HG03066 (cell line): ENCODE measurements at regions not wholly inside any gene's neighbourhood (a gene's known extent, or its start where the extent isn't known, plus 50 kb on each side); places are given as distances from the start of the nearest gene placed in this dataset.

ENCODE experiments used
- ATAC-seq: cut with Tn5 transposase; IDR thresholded peaks from one replicate; pipeline ENCODE4 v1.9.1; 2021; ENCODE audit warnings: low read depth; ENCODE audit not compliant: unreplicated experiment

- no peak for ATAC-seq
Observed at GRCh38 chr20:22776369-22776768, 192.0 kb upstream of the FOXA2 start.

GRCh38 chr20:22779878-22780277 lies 195.5 kb upstream of the FOXA2 start:
- ATAC-seq: no peak

GRCh38 chr20:22781869-22782268 lies 197.5 kb upstream of the FOXA2 start:
- no peak for ATAC-seq

- ATAC-seq: no peak
Observed at GRCh38 chr20:22789676-22790075, 205.3 kb upstream of the FOXA2 start.

- ATAC-seq: no peak
Observed at GRCh38 chr20:22791396-22791795, 207.0 kb upstream of the FOXA2 start.

GRCh38 chr20:22791877-22792525 lies 207.6 kb upstream of the FOXA2 start:
- ATAC-seq: no peak

GRCh38 chr20:22794200-22794599 lies 209.8 kb upstream of the FOXA2 start:
- no peak for ATAC-seq

GRCh38 chr20:22795433-22795832 lies 211.1 kb upstream of the FOXA2 start:
- ATAC-seq: no peak

- no peak for ATAC-seq
Observed at GRCh38 chr20:22795871-22796270, 211.5 kb upstream of the FOXA2 start.

- no peak for ATAC-seq
Observed at GRCh38 chr20:22796469-22797077, 212.2 kb upstream of the FOXA2 start.

- ATAC-seq: no peak
Observed at GRCh38 chr20:22797103-22797502, 212.7 kb upstream of the FOXA2 start.

GRCh38 chr20:22799687-22800086 lies 215.3 kb upstream of the FOXA2 start:
- no peak for ATAC-seq

GRCh38 chr20:22800129-22800528 lies 215.8 kb upstream of the FOXA2 start:
- ATAC-seq: no peak

- ATAC-seq: no peak
Observed at GRCh38 chr20:22801528-22801927, 217.2 kb upstream of the FOXA2 start.

- no peak for ATAC-seq
Observed at GRCh38 chr20:22802296-22802695, 217.9 kb upstream of the FOXA2 start.

- no peak for ATAC-seq
Observed at GRCh38 chr20:22805219-22805618, 220.8 kb upstream of the FOXA2 start.

- ATAC-seq: no peak
Observed at GRCh38 chr20:22805996-22806395, 221.6 kb upstream of the FOXA2 start.

- no peak for ATAC-seq
Observed at GRCh38 chr20:22807045-22807444, 222.7 kb upstream of the FOXA2 start.

GRCh38 chr20:22807646-22808244 lies 223.4 kb upstream of the FOXA2 start:
- no peak for ATAC-seq

GRCh38 chr20:22808628-22809027 lies 224.3 kb upstream of the FOXA2 start:
- no peak for ATAC-seq

GRCh38 chr20:22810030-22810429 lies 225.1 kb upstream of the SSTR4 start:
- ATAC-seq: no peak
